OCI-LY1 (cell line): ENCODE measurements at regions not wholly inside any gene's neighbourhood (a gene's known extent, or its start where the extent isn't known, plus 50 kb on each side); places are given as distances from the start of the nearest gene placed in this dataset.

ENCODE experiments used
- H2AFZ ChIP-seq: fragments of 200-600 bp; sonication (generic), shearing (Covaris generic); 2 replicates; pipeline ENCODE4 v1.6.0; 2014; ENCODE audit warnings: antibody characterized with exemption, mild to moderate bottlenecking, low read length
- H3F3A ChIP-seq: fragments of 200-600 bp; sonication (generic), shearing (Covaris generic); 2 replicates; pipeline ENCODE4 v1.6.0; 2014; ENCODE audit warnings: mild to moderate bottlenecking, antibody characterized with exemption, low read length, moderate library complexity; ENCODE audit not compliant: insufficient read depth
- H3K27ac ChIP-seq: fragments of 200-600 bp; sonication (generic); 2 replicates; pipeline ENCODE4 v1.5.1; 2014; ENCODE audit warnings: low read length, mixed run types, mild to moderate bottlenecking, low read depth; ENCODE audit not compliant: poor library complexity, severe bottlenecking
- H3K27me3 ChIP-seq: fragments of 200-600 bp; sonication (generic); 2 replicates; pipeline ENCODE4 v1.6.0; 2014; ENCODE audit warnings: antibody characterized with exemption, mild to moderate bottlenecking, low read length, moderate library complexity; ENCODE audit not compliant: insufficient read depth
- H3K36me3 ChIP-seq: fragments of 200-600 bp; sonication (generic); 2 replicates; pipeline ENCODE4 v1.6.1; 2014; ENCODE audit warnings: mild to moderate bottlenecking, antibody characterized with exemption, low read length, moderate library complexity, mixed read lengths; ENCODE audit not compliant: insufficient read depth
- H3K4me1 ChIP-seq: fragments of 200-600 bp; sonication (generic); 2 replicates; pipeline ENCODE4 v1.5.1; 2014; ENCODE audit warnings: mild to moderate bottlenecking, low read length, moderate library complexity; ENCODE audit not compliant: insufficient read depth, severe bottlenecking
- H3K4me2 ChIP-seq: fragments of 200-600 bp; sonication (generic), shearing (Covaris generic); 2 replicates; pipeline ENCODE4 v1.6.1; 2014; ENCODE audit warnings: low read length
- H3K4me3 ChIP-seq: fragments of 200-600 bp; sonication (generic); 2 replicates; pipeline ENCODE4 v1.5.1; 2014; ENCODE audit warnings: low read length, low read depth, mild to moderate bottlenecking, mixed read lengths; ENCODE audit not compliant: poor library complexity, severe bottlenecking
- H3K79me2 ChIP-seq: fragments of 200-600 bp; shearing (Covaris generic); 2 replicates; pipeline ENCODE4 v1.6.1; 2016; ENCODE audit warnings: mixed run types, low read length, mixed read lengths; ENCODE audit not compliant: insufficient read depth
- H3K9ac ChIP-seq: fragments of 200-600 bp; sonication (generic), shearing (Covaris generic); 2 replicates; pipeline ENCODE4 v1.6.1; 2014; ENCODE audit warnings: mild to moderate bottlenecking, low read length, mixed read lengths
- H3K9me2 ChIP-seq: fragments of 200-600 bp; sonication (generic), shearing (Covaris generic); 2 replicates; pipeline ENCODE4 v1.6.1; 2014; ENCODE audit warnings: low read depth, mild to moderate bottlenecking, low read length, mixed read lengths
- H3K9me3 ChIP-seq: fragments of 200-600 bp; shearing (Covaris generic); 2 replicates; pipeline ENCODE4 v1.6.1; 2014; ENCODE audit warnings: low read length, mixed read lengths
- H4K20me1 ChIP-seq: fragments of 200-600 bp; sonication (generic), shearing (Covaris generic); 2 replicates; pipeline ENCODE4 v1.6.0; 2016; ENCODE audit warnings: mild to moderate bottlenecking, low read length; ENCODE audit not compliant: insufficient read depth
- EZH2 ChIP-seq: fragments of 200-600 bp; sonication (generic), shearing (Covaris generic); IDR thresholded peaks from 2 replicates; pipeline ENCODE4 v1.8.0; 2017; ENCODE audit warnings: borderline replicate concordance, mixed run types, mild to moderate bottlenecking, antibody characterized with exemption, low read length, moderate library complexity, mixed read lengths
- TF ChIP-seq, protein P1 (sequence below): fragments of 200-600 bp; sonication (generic), shearing (Covaris generic); IDR thresholded peaks from 2 replicates; pipeline ENCODE4 v1.5.1; 2017; ENCODE audit warnings: mild to moderate bottlenecking, antibody characterized with exemption, low read length, moderate library complexity, mixed read lengths

DNA sequence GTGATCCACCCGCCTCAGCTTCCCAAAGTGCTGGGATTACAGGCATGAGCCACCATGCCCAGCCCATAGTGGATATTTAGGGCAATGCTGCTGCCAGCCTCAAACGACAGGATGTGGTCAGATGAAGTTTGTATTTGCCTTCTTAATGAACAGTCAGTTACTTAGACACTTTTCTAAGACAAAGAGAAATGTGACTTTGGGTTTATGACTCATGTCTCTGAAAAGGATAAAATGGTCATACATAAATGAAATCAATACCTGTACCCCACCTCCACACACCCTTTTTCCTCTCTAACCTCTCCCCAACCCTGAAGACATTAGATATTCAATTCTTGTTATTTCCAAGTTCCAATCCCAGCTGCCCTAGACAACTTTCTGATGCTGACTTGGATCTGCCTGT, 109.3 kb upstream of the INSIG1 start:
- no peak overlapping the region for H3K4me2 ChIP-seq
- H3F3A ChIP-seq = no peaks in the 10 kb centered on the region
- H3K9me2 ChIP-seq = no peaks in the 10 kb centered on the region
- H3K27ac ChIP-seq = no peak overlapping the region
- no peaks in the 10 kb centered on the region for H3K79me2 ChIP-seq
- no peak overlapping the region for H2AFZ ChIP-seq
- H3K9ac ChIP-seq = no peak overlapping the region
- no peaks in the 10 kb centered on the region for H4K20me1 ChIP-seq
- H3K27me3 ChIP-seq = peaks cover 12% of the 10 kb centered on the region; the same call in 1 of the 2 replicates
- peaks cover 28% of the 10 kb centered on the region for H3K9me3 ChIP-seq
- no peak overlapping the region for H3K4me3 ChIP-seq
- no peak for TF ChIP-seq EZH2
- TF ChIP-seq, protein P1, sequence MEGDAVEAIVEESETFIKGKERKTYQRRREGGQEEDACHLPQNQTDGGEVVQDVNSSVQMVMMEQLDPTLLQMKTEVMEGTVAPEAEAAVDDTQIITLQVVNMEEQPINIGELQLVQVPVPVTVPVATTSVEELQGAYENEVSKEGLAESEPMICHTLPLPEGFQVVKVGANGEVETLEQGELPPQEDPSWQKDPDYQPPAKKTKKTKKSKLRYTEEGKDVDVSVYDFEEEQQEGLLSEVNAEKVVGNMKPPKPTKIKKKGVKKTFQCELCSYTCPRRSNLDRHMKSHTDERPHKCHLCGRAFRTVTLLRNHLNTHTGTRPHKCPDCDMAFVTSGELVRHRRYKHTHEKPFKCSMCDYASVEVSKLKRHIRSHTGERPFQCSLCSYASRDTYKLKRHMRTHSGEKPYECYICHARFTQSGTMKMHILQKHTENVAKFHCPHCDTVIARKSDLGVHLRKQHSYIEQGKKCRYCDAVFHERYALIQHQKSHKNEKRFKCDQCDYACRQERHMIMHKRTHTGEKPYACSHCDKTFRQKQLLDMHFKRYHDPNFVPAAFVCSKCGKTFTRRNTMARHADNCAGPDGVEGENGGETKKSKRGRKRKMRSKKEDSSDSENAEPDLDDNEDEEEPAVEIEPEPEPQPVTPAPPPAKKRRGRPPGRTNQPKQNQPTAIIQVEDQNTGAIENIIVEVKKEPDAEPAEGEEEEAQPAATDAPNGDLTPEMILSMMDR = no peak
- H3K36me3 ChIP-seq = peaks cover 3% of the 10 kb centered on the region; the same call in 1 of the 2 replicates
- H3K4me1 ChIP-seq = no peaks in the 10 kb centered on the region

DNA sequence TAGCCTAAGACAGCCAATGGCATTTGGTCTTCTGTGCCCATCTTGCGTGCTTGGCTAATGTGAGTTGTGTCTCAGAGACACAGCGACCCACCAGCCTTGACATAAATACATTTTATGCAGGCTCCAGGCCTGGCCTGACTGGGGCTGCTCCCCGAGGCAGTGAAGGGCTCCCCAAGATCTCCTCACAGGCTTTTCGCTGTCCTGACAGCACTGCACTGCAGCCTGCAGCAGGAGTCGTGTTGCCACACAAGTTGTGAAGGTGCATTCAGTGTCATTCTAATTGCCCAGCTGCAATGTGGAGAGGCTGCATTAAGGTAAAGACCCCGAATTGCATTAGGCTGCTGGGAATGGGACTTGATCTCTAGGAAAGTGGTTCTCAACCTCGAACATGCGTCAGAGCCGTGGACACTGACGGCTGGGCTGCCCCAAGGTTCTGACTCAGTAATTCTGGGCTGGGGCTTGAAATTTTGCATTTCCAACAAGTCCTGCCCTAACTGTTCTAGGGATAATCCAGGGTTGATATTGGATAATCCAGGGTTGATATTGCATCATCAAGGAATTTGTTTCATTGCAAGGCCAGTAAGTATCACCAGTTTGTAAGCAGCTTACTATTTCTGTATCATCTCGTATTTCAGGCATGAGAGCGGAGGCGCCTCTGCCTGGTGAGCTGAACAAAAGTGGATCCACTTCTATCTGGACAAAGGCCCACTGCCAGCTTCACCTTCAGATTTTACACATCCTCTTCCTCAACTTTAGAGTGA, 108.7 kb upstream of the INSIG1 start:
- Histone ChIP-seq H3K4me3 (no peak overlapping the region), H4K20me1 (no peaks in the 10 kb centered on the region), H3K79me2 (no peaks in the 10 kb centered on the region), H3K36me3 (peaks cover 3% of the 10 kb centered on the region; the same call in 1 of the 2 replicates), H3K4me2 (no peak overlapping the region), H3K9me3 (peaks cover 24% of the 10 kb centered on the region), H3K27ac (no peak overlapping the region), H2AFZ (no peak overlapping the region), H3F3A (no peaks in the 10 kb centered on the region), H3K4me1 (no peaks in the 10 kb centered on the region), H3K9me2 (no peaks in the 10 kb centered on the region), H3K9ac (no peak overlapping the region), H3K27me3 (peaks cover 16% of the 10 kb centered on the region; the same call in 1 of the 2 replicates)
- TF ChIP-seq, protein P1 = no peak

DNA sequence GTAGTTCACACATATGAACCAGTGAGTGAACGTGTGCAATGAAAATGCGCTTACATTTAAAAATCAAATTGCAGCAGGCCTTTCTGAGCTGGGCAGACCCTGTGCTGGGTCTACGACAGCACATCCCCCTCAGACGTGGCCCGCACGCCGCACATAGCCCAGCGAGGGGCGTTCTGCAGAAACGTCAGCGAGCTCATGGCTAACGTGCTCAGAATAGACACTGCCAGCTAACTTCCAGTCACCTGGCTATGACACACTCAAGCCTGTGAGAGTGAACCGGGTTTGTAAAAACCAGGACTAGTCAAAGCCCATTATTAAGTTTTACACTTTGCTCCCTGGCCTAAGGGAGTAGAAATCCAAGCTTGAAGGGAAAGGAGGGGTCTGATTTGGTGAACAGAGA, 108.1 kb upstream of the INSIG1 start:
- TF ChIP-seq EZH2 = no peak
- TF ChIP-seq, protein P1 = no peak
- Histone ChIP-seq H3K4me1 (no peaks in the 10 kb centered on the region), H2AFZ (no peak overlapping the region), H3K4me2 (no peak overlapping the region), H3K27me3 (peaks cover 16% of the 10 kb centered on the region; the same call in 1 of the 2 replicates), H3K9ac (no peak overlapping the region), H4K20me1 (no peaks in the 10 kb centered on the region), H3K9me2 (no peaks in the 10 kb centered on the region), H3K27ac (no peak overlapping the region), H3K36me3 (peaks cover 3% of the 10 kb centered on the region; the same call in 1 of the 2 replicates), H3F3A (no peaks in the 10 kb centered on the region), H3K4me3 (no peak overlapping the region), H3K9me3 (peaks cover 24% of the 10 kb centered on the region), H3K79me2 (no peaks in the 10 kb centered on the region)
